Activated T-helper 1 cell treated with anti-CD3 and anti-CD28 coated beads, Interleukin-12 subunit alpha, Interleukin-12 subunit beta, Interleukin-2, Interleukin-4 antibody, amounts not matched to agents 30 ng/mL and 10 ng/mL and 1 ng/mL, durations not matched to agents 14 hours and 24 hours and 36 hours (primary cell): ENCODE measurements at regions not wholly inside any gene's neighbourhood (a gene's known extent, or its start where the extent isn't known, plus 50 kb on each side); places are given as distances from the start of the nearest gene placed in this dataset.
"Not testable (repeated sequence)": the region's sequence is repeated elsewhere in the genome, so short reads cannot be mapped to it uniquely, and the experiment has no call there.

Source experiments
- DNase-seq: peaks from one replicate; pipeline ENCODE4 v3.0.0; 2021; ENCODE audit warnings: low spot score
- H3K27ac Mint-ChIP-seq: one replicate; pipeline ENCODE4 v1.8.0; 2021; ENCODE audit warnings: mild to moderate bottlenecking, mixed read lengths
- H3K27me3 Mint-ChIP-seq: one replicate; pipeline ENCODE4 v1.8.0; 2022; ENCODE audit warnings: mild to moderate bottlenecking, moderate library complexity, mixed read lengths; ENCODE audit not compliant: insufficient read depth
- H3K36me3 Mint-ChIP-seq: one replicate; pipeline ENCODE4 v1.8.0; 2021; ENCODE audit warnings: low read depth, mixed read lengths
- H3K4me1 Mint-ChIP-seq: one replicate; pipeline ENCODE4 v1.8.0; 2021; ENCODE audit warnings: low read depth, mixed read lengths
- H3K4me3 Mint-ChIP-seq: one replicate; pipeline ENCODE4 v1.8.0; 2021; ENCODE audit warnings: mild to moderate bottlenecking, moderate library complexity, mixed read lengths
- H3K9me3 Mint-ChIP-seq: one replicate; pipeline ENCODE4 v1.8.0; 2021; ENCODE audit warnings: mixed read lengths
- intact Hi-C: fragments of 100-400 bp; cut with micrococcal nuclease; formaldehyde crosslinking; loops from one replicate; pipeline ENCODE4 v1.15.1; 2024

DNA sequence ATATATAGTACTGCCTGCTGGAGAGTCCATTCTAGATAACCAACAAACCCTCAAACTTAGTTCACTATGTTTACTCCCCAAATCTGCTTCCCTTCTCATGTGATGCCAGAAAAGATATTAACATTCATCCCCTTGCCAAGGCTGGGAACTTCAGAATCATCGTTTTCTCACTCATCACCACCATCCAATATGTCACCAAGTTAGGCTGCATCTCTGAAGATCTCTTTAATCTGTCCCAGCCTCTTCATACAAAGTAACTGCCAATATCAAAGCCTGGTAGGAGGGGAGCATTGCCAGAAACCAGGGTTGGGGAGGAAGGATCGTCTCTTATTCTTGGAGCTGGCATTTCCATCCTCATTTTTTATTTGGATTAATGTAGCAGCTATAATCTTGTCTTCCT is 71.6 kb downstream of the XCL2 start:
- Mint-ChIP-seq H3K9me3 (peaks cover 30% of the 10 kb centered on the region), H3K36me3 (peaks cover 15% of the 10 kb centered on the region), H3K27me3 (no peaks in the 10 kb centered on the region), H3K4me3 (no peak overlapping the region), H3K27ac (no peak overlapping the region), H3K4me1 (peaks cover 47% of the 10 kb centered on the region)
- intact Hi-C loops, result loop anchor here (5.0 kb wide), 1 partner anchor 620 kb away; no protein-coding TSS in a partner anchor
- DNase-seq, result no peak

DNA sequence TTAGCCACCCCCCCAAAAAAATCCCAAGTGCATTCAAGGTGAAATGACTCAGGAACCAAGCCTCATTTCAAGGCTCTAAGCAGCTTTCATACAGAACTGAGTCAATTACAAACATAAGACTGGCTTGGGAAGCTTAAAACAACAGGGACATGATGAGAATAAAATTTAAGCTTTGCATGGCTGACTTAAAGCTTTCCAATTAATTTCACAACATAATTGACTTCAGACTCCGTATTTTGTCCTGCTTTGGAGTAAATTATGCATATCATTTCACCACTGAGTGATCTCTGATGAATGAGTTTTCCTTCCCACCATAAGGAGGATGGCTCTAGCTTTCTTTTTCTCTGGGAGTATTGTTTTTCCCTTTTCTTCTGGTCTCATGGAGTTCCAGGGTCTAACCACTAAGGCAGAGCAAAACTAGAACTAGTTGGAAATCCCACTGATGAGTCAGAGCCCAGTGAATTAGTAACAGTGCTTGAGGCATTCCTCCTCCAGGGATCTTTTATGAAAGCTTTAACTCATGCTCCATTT is 72.8 kb downstream of the XCL2 start:
- intact Hi-C loops, result loop anchor here (5.0 kb wide), 1 partner anchor 621 kb away; no protein-coding TSS in a partner anchor
- Mint-ChIP-seq H3K27me3 (no peaks in the 10 kb centered on the region), H3K9me3 (peaks cover 24% of the 10 kb centered on the region), H3K36me3 (peaks cover 15% of the 10 kb centered on the region), H3K4me1 (peaks cover 53% of the 10 kb centered on the region), H3K4me3 (no peak overlapping the region), H3K27ac (peak overlapping the region; percentile 10)
- no peak for DNase-seq

DNA sequence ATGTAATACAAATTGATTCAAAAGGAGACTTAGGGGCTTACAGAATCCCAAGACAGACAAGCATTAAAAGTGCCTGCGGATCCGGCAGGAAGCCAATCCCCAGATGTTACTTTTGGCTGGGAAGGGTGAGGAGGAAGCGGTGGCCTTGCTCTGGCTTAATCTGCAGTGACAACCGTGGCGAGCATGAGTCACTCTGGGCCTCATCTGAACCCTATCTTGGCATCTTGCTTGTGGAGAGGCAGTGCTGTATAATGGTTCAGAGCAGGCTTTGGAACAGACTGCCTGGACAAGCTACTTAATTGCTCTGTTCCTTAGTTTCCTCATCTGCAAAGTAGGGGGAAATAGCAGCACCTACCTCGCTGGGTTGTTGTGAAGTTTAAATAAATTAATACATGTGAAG is 74.1 kb downstream of the XCL2 start:
- H3K4me1 Mint-ChIP-seq, result peaks cover 66% of the 10 kb centered on the region

DNA sequence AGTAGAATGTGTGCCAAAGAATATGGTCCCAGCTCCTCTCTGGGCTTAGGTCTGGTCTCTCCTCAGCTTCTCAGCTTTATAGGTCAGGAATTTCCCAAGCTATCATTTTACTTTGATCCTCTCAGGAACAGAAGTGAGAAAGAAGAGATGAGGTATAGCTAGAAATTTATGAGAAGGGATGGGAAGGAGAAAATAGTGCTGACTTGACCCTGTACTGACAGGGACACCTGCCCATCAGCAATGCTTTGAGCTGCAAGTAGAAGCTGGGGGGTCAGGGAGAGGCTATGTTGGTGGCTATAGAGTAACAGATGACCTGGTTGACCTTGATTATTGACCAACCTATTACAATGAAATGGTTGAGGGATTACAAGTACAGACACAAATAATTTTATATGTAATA is 75.0 kb downstream of the XCL2 start:
- no peak overlapping the region for H3K4me3 Mint-ChIP-seq
- no peak for DNase-seq
- peaks cover 68% of the 10 kb centered on the region for H3K4me1 Mint-ChIP-seq
- H3K27ac Mint-ChIP-seq, result no peak overlapping the region
- intact Hi-C loops, result loop anchor here (5.0 to 10.0 kb wide), 5 partner anchors 242 to 1223 kb away; partner anchors contain the start of genes ATP1B1, BLZF1, NME7 and SFT2D2
- no peaks in the 10 kb centered on the region for H3K27me3 Mint-ChIP-seq
- peaks cover 9% of the 10 kb centered on the region for H3K36me3 Mint-ChIP-seq
- peaks cover 22% of the 10 kb centered on the region for H3K9me3 Mint-ChIP-seq

More for the DNA sequence above, 74.1 kb downstream of the XCL2 start:
- DNase-seq, result peak; percentile 22
- Mint-ChIP-seq H3K27ac (peak overlapping the region; percentile 56), H3K4me3 (no peak overlapping the region), H3K27me3 (no peaks in the 10 kb centered on the region), H3K36me3 (peaks cover 10% of the 10 kb centered on the region), H3K9me3 (peaks cover 19% of the 10 kb centered on the region)
- intact Hi-C loops, result loop anchor here (5.0 to 10.0 kb wide), 6 partner anchors 242 to 1223 kb away; partner anchors contain the start of genes ATP1B1, BLZF1, NME7 and SFT2D2

DNA sequence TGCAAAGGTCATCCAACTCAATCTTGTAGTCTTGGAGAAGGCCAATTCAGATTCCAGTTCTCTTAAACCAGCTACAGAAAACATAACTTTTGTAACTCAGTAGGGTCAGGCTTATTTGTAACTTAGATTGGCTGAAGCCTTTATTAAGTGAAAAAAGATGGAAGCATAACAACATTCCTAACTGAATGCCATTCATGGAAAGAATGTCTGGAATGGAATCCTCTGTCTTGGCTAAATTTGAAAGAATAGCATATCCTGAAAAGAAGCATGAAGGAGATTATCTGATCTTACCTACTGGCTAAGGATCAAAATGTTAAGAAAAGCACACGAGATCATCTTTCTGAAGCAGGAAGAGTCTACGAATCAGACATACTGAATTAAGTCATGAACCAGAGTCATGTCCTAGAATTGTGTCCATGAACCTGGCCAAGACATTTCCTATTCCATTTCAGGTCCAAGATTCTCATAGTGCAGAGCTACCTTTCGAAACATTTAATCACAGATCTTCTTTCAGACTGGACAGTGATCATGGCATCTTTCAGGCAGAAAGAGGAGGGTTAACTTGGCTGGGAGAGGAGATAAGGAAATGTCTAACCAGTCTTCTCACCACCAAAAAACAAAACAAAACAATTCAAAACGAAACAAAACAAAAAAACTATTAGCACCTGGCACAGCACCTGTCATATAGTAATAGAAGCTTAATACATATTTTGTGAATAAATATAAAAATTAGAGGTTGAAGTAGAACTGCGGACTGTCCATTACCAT is 75.6 kb downstream of the XCL2 start:
- Mint-ChIP-seq H3K4me1 (peaks cover 68% of the 10 kb centered on the region), H3K9me3 (peaks cover 22% of the 10 kb centered on the region), H3K27ac (no peak overlapping the region), H3K27me3 (no peaks in the 10 kb centered on the region), H3K4me3 (peak overlapping the region; percentile 1), H3K36me3 (peaks cover 6% of the 10 kb centered on the region)
- DNase-seq, result no peak
- intact Hi-C loops, result loop anchor here (5.0 to 10.0 kb wide), 5 partner anchors 241 to 1224 kb away; partner anchors contain the start of genes ATP1B1, BLZF1, NME7 and SFT2D2

DNA sequence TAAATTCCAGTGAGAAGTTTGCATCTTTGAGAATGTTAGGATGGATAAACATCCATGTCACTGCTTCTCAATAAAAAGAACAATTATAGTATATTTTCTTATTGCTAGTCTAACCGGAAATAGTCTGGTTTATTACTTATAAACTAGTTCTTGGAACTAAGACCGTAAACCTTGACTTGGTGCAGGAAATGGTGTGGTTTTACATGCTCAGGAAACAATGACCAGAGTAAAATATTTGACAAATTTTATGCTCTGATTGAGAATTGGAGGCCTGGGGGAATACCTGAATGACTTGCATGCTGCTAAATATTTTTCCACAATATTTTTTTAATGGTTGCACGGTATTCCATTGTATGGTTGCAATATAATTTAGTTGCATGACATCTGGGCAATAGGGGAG is 76.3 kb downstream of the XCL2 start:
- Mint-ChIP-seq H3K4me3 (peak overlapping the region; percentile 13), H3K27ac (peak overlapping the region; percentile 73), H3K36me3 (peaks cover 5% of the 10 kb centered on the region), H3K27me3 (no peaks in the 10 kb centered on the region), H3K4me1 (peaks cover 68% of the 10 kb centered on the region), H3K9me3 (peaks cover 18% of the 10 kb centered on the region)
- intact Hi-C loops, result loop anchor here (2.0 to 10.0 kb wide), 6 partner anchors 105 to 1225 kb away; partner anchors contain the start of genes ATP1B1, BLZF1, NME7 and SFT2D2
- DNase-seq, result no peak

DNA sequence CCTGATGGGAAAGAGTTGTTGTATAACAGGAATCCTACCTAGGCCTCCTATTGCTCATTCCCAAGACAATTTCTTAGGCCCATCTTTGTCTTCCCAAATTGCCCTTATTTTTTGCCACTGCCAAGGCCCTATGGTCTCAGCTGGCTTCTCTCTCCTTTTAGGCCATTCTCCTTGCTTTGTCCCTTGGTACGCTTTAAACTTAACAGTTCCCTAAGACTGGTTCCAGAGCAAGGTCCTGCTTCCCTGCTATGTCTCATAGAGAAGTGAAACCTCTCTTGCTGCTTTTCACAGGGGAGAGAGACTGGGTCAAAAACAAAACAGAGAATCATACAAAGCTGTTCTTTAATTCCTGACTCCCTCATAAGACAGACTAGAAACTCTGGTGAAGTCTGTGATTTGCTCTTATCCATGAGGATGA is 77.1 kb downstream of the XCL2 start:
- no peak for DNase-seq
- peaks cover 24% of the 10 kb centered on the region for H3K9me3 Mint-ChIP-seq
- peak overlapping the region; percentile 70 for H3K27ac Mint-ChIP-seq
- intact Hi-C loops, result loop anchor here (1.0 to 10.0 kb wide), 11 partner anchors 22 to 1226 kb away; partner anchors contain the start of genes ATP1B1, BLZF1, NME7 and SFT2D2
- H3K36me3 Mint-ChIP-seq, result peaks cover 10% of the 10 kb centered on the region
- no peaks in the 10 kb centered on the region for H3K27me3 Mint-ChIP-seq
- peaks cover 68% of the 10 kb centered on the region for H3K4me1 Mint-ChIP-seq
- H3K4me3 Mint-ChIP-seq, result peak overlapping the region; percentile 34

DNA sequence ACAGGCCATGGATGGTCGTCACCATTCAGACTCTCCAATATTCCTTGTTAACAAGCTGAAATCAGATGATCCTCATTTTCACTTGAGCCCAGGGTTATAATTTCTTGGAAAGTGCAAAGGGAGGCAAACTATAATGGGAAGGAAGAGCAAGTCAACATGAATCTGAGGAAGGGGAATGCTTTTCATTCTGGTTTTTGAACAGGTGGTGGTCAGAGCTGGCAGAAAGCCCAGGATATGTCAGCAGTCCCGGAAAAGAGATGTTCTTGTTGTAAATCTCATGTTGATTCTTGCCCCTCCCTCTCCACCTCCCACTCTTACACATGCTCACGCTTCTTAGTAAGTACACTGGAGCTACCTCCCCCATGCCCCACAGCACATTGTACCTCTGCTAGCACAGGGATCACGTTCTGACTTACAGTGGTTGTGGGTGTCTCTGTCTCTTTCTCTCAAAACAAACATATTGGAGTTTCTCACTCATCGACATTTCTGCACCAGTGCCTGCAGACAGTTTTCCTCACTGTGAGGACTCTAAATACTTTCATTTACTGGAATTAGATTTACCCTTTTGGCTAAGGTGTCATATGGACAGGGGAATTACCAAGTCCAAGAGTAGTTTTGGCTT is 77.6 kb downstream of the XCL2 start:
- DNase-seq, result peak; percentile 18
- peak overlapping the region; percentile 30 for H3K4me3 Mint-ChIP-seq
- H3K36me3 Mint-ChIP-seq, result peaks cover 15% of the 10 kb centered on the region
- peaks cover 67% of the 10 kb centered on the region for H3K4me1 Mint-ChIP-seq
- peaks cover 29% of the 10 kb centered on the region for H3K9me3 Mint-ChIP-seq
- H3K27ac Mint-ChIP-seq, result peak overlapping the region; percentile 71
- H3K27me3 Mint-ChIP-seq, result no peaks in the 10 kb centered on the region
- intact Hi-C loops, result loop anchor here (1.0 to 10.0 kb wide), 11 partner anchors 22 to 1226 kb away; partner anchors contain the start of genes ATP1B1, BLZF1, NME7 and SFT2D2

DNA sequence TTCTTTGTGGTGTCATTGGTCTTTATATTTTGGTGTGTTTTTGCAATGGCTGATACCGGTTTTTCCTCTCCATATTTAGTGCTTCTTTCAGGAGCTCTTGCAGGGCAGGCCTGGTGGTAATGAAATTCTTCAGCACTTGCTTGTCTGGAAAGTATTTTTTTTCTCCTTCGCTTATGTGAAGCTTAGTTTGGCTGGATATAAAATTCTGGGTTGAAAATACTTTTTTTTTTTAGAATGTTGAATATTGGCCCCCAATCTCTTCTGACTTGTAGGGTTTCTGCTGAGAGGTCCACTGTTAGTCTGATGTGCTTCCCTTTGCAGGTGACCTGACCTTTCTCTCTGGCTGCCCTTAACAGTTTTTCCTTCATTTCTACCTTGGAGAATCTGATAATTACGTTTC is 82.7 kb downstream of the XCL2 start:
- peaks cover 29% of the 10 kb centered on the region for H3K4me1 Mint-ChIP-seq
- H3K27me3 Mint-ChIP-seq, H3K4me3 Mint-ChIP-seq, DNase-seq, H3K27ac Mint-ChIP-seq: not testable (repeated sequence)
- H3K36me3 Mint-ChIP-seq, result peaks cover 16% of the 10 kb centered on the region
- intact Hi-C loops, result loop anchor here (1.0 to 10.0 kb wide), 3 partner anchors 35 to 1024 kb away; partner anchors contain the start of genes BLZF1, NME7 and SLC19A2
- H3K9me3 Mint-ChIP-seq, result peaks cover 51% of the 10 kb centered on the region

DNA sequence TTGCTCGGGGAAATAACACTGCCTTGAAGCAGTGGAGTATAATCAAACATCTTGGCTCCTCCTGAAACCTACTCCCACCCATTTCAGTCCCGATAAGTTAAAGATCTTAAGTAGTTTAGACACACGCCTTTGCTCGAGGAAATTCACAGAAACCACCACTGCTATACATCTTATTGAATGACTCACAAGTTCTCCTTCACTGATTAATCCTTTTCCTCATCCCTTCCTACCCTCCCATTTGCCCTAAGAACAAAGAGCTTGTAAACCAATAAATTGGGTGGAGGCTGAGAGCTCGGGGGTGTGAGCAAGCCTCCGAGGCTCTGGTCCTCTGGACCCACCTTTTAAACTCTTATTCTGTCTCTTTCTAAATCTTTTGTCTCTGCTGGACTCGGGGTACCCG is 86.5 kb downstream of the XCL2 start:
- intact Hi-C loops, result not testable (repeated sequence)

DNA sequence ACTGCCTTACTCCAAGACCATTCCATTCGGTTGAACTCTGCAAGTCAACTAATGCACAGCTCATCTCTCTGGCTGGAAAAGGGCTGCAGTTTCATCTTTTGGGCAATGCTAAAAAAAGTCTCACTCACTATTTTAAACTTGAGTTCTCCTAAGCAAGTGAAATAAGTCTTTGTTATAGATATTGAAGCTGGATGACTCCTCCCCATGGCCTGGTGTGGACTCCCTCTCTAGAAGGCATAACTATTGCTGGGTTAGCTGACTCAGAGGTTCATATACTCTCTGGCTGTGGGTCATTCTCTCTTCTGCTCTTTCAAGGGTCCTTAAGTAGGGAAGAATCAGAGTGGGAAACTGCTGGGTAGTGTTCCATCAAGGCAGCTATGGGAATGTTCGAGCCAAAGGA is 88.0 kb downstream of the XCL2 start:
- intact Hi-C loops, result no loop called here
- no peak overlapping the region for H3K27ac Mint-ChIP-seq
- no peak overlapping the region for H3K4me3 Mint-ChIP-seq
- peaks cover 5% of the 10 kb centered on the region for H3K27me3 Mint-ChIP-seq
- peaks cover 6% of the 10 kb centered on the region for H3K36me3 Mint-ChIP-seq
- peaks cover 25% of the 10 kb centered on the region for H3K4me1 Mint-ChIP-seq
- H3K9me3 Mint-ChIP-seq, result peaks cover 30% of the 10 kb centered on the region
- DNase-seq, result no peak

More for the DNA sequence above, 86.5 kb downstream of the XCL2 start:
- peaks cover 39% of the 10 kb centered on the region for H3K9me3 Mint-ChIP-seq
- peaks cover 20% of the 10 kb centered on the region for H3K4me1 Mint-ChIP-seq
- not testable (repeated sequence) for H3K27ac Mint-ChIP-seq, H3K4me3 Mint-ChIP-seq, DNase-seq, H3K27me3 Mint-ChIP-seq
- peaks cover 11% of the 10 kb centered on the region for H3K36me3 Mint-ChIP-seq

DNA sequence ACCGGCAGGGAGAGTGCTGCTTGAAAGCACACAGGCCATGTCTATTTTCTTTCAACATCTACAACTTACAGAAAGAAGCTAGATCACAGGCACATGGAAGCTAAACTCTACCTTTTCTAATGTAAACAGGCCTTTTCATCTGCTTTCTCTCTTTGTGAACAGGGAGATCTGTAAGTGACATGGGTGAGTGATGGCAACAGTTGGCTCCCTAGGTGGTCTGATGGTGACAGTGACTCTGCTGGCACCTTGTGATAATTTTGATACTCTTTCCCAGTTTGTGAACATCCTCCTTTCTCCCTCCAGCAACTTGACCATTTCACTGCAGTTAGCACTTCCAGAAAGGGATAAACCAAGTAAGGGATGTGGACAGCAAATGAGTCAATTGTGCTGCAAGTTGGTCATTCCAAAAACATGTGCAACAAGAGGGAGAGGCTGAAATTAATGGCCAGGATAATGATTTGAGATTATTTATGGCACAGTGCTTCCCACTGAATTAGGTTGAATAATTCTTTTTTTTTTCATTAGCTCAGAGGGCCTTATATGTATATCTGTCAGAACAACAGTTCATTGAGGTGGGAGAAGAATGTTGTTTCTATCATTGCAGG is 89.5 kb downstream of the XCL2 start:
- peaks cover 25% of the 10 kb centered on the region for H3K4me1 Mint-ChIP-seq
- peaks cover 20% of the 10 kb centered on the region for H3K9me3 Mint-ChIP-seq

More for the DNA sequence above, 89.5 kb downstream of the XCL2 start:
- no peak for DNase-seq
- no peak overlapping the region for H3K4me3 Mint-ChIP-seq
- intact Hi-C loops, result no loop called here
- H3K27ac Mint-ChIP-seq, result no peak overlapping the region
- H3K36me3 Mint-ChIP-seq, result peaks cover 8% of the 10 kb centered on the region
- peaks cover 5% of the 10 kb centered on the region for H3K27me3 Mint-ChIP-seq
